ENCODE measurements at regions not wholly inside any gene's neighbourhood (a gene's known extent, or its start where the extent isn't known, plus 50 kb on each side); places are given as distances from the start of the nearest gene placed in this dataset.
A peak's percentile ranks its signal among the peaks of the same experiment; 100 is the strongest.

- TF ChIP-seq ZNF462 (CRISPR knock-in tag; IDR thresholded peaks at IDR 0.05) (no peak), JUNB (IDR thresholded peaks at IDR 0.05; ENCODE audit: unreplicated experiment) (no peak), NANOG (IDR thresholded peaks at IDR 0.05; ENCODE audit: borderline replicate concordance) (no peak), CREB1 (CRISPR knock-in tag; IDR thresholded peaks at IDR 0.05; ENCODE audit: low read depth) (no peak)
These were observed 369.3 kb downstream of the ETNK1 start (continued) for GRCh38 chr12:22994316-22994675.

GRCh38 chr12:23001487-23001886 lies 376.5 kb downstream of the ETNK1 start:
- no peaks in the 10 kb centered on the region for H3K4me1 Mint-ChIP-seq
- TF ChIP-seq REST (IDR thresholded peaks at IDR 0.05; ENCODE audit: unreplicated experiment) (peak; percentile 53), ZNF114 (CRISPR knock-in tag; IDR thresholded peaks at IDR 0.05) (no peak)
- Histone ChIP-seq H3K4me1 (ENCODE audit: insufficient read depth) (no peaks in the 10 kb centered on the region), H3K9me2 (ENCODE audit: insufficient read depth) (peaks cover 4% of the 10 kb centered on the region; the same call in 1 of the 2 replicates), H2AFZ (no peak overlapping the region), H3K79me2 (replicated peaks; ENCODE audit: insufficient read depth) (no peaks in the 10 kb centered on the region), H3F3A (replicated peaks; ENCODE audit: low read depth) (no peaks in the 10 kb centered on the region), H3K4me3 (no peak overlapping the region), H3K27ac (ENCODE audit: low read depth) (no peak overlapping the region), H3K36me3 (ENCODE audit: insufficient read depth) (no peaks in the 10 kb centered on the region), H4K20me1 (replicated peaks; ENCODE audit: insufficient read depth) (no peaks in the 10 kb centered on the region), H3K27me3 (ENCODE audit: insufficient read depth) (no peaks in the 10 kb centered on the region), H3K4me2 (no peak overlapping the region)
- peaks cover 11% of the 10 kb centered on the region for H3K36me3 Mint-ChIP-seq (ENCODE audit: low read depth)
- ATAC-seq (no peak), DNase-seq (ENCODE audit: low spot score) (no peak)
- H3K27me3 Mint-ChIP-seq (ENCODE audit: insufficient read depth, low read depth, poor library complexity), result peaks cover 7% of the 10 kb centered on the region
- H3K9me3 Mint-ChIP-seq, result peaks cover 14% of the 10 kb centered on the region
- H3K4me3 Mint-ChIP-seq, result no peak overlapping the region
- no peak overlapping the region for H3K27ac Mint-ChIP-seq

Data from GM23338 (cell line).